ENCODE measurements at regions not wholly inside any gene's neighbourhood (a gene's known extent, or its start where the extent isn't known, plus 50 kb on each side); places are given as distances from the start of the nearest gene placed in this dataset.

DNA sequence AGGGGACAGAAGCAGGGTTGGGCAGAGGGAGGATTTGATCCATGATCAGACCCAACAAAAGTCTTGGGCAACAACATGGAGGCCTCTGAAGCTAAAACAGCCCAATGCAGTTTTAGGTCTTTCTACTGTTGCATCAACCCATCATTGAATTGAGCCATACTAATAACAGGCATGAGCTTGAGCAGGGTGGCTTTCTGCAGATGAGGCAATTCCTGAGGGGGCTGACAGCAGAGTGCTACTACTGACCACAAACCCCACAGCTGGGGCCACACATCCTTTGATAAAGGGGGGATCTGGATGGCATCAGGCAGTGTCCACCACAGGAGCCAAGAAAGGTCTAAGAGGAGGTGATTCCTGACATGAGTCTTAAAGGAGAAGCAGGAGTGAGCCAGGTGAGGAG is 517.0 kb upstream of the PPP2R3A start:
- H2AK5ac ChIP-seq (ENCODE audit: low read length): no peak overlapping the region
- H4K5ac ChIP-seq (ENCODE audit: low read length): no peak overlapping the region
- H3K4me2 ChIP-seq (ENCODE audit: low read length): no peak overlapping the region
- no peak overlapping the region for H3K4me3 ChIP-seq (ENCODE audit: low read length)
- no peak for DNase-seq
- H3K18ac ChIP-seq (ENCODE audit: low read length): no peak overlapping the region
- H4K8ac ChIP-seq (ENCODE audit: low read depth, low read length): no peak overlapping the region
- H3K9ac ChIP-seq (ENCODE audit: low read length): no peak overlapping the region
- H2BK15ac ChIP-seq (replicated peaks; ENCODE audit: low read depth): no peak overlapping the region
- no peak overlapping the region for H2BK5ac ChIP-seq (ENCODE audit: low read length)
- H3K4me1 ChIP-seq (ENCODE audit: control insufficient read depth, low read depth, low read length): peaks cover 2% of the 10 kb centered on the region
- no peak overlapping the region for H3K27ac ChIP-seq (ENCODE audit: low read depth, low read length)
- no peak overlapping the region for H3K4ac ChIP-seq (ENCODE audit: low read depth, low read length)
- no peak overlapping the region for H3K56ac ChIP-seq (ENCODE audit: low read length)
- no peak overlapping the region for H3K23ac ChIP-seq (ENCODE audit: low read length)
- H3K79me1 ChIP-seq (ENCODE audit: low read length): no peaks in the 10 kb centered on the region
- H3K27me3 ChIP-seq (ENCODE audit: insufficient read depth, low read length, poor library complexity): no peaks in the 10 kb centered on the region
- no peak overlapping the region for H2BK120ac ChIP-seq (ENCODE audit: low read depth, low read length)
- no peaks in the 10 kb centered on the region for H3K36me3 ChIP-seq (ENCODE audit: control insufficient read depth, insufficient read depth, low read length)
- no peaks in the 10 kb centered on the region for H3K79me2 ChIP-seq (ENCODE audit: control insufficient read depth, insufficient read depth, low read length)

DNA sequence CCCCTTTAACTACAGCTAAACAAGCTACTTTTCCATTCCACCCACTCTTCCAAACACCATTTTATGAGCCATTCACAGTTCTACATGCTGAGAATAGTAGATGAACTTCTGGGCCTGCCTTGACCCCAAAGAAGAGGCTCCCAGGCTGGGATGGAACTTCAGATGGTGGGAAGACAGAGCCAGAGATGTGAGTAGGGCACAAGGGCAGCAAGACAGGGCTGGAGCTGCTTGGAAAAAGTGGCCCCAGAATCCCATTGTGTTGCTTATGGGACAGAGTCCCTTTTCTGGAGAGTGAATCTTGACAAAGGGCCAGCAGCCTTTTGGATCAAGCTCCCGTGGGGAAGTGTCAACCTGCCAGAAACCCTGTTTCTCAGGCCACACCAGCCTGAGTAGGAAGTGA is 516.5 kb upstream of the PPP2R3A start:
- Histone ChIP-seq H3K4me3 (ENCODE audit: low read length) (no peak overlapping the region), H3K79me2 (ENCODE audit: control insufficient read depth, insufficient read depth, low read length) (no peaks in the 10 kb centered on the region), H2BK5ac (ENCODE audit: low read length) (no peak overlapping the region), H3K4ac (ENCODE audit: low read depth, low read length) (no peak overlapping the region), H2AK5ac (ENCODE audit: low read length) (no peak overlapping the region), H3K36me3 (ENCODE audit: control insufficient read depth, insufficient read depth, low read length) (no peaks in the 10 kb centered on the region), H3K27me3 (ENCODE audit: insufficient read depth, low read length, poor library complexity) (no peaks in the 10 kb centered on the region), H3K4me1 (ENCODE audit: control insufficient read depth, low read depth, low read length) (peaks cover 2% of the 10 kb centered on the region), H3K79me1 (ENCODE audit: low read length) (no peaks in the 10 kb centered on the region), H4K5ac (ENCODE audit: low read length) (no peak overlapping the region), H4K8ac (ENCODE audit: low read depth, low read length) (no peak overlapping the region), H3K27ac (ENCODE audit: low read depth, low read length) (no peak overlapping the region), H2BK15ac (replicated peaks; ENCODE audit: low read depth) (no peak overlapping the region), H3K9ac (ENCODE audit: low read length) (no peak overlapping the region), H3K18ac (ENCODE audit: low read length) (no peak overlapping the region), H3K23ac (ENCODE audit: low read length) (no peak overlapping the region), H3K4me2 (ENCODE audit: low read length) (no peak overlapping the region), H3K56ac (ENCODE audit: low read length) (no peak overlapping the region), H2BK120ac (ENCODE audit: low read depth, low read length) (no peak overlapping the region)
- WGBS (ENCODE audit: extremely low coverage, insufficient coverage, low lambda C conversion rate): no CpG with 5 or more reads among the region's 1 CpG
- no peak for DNase-seq

DNA sequence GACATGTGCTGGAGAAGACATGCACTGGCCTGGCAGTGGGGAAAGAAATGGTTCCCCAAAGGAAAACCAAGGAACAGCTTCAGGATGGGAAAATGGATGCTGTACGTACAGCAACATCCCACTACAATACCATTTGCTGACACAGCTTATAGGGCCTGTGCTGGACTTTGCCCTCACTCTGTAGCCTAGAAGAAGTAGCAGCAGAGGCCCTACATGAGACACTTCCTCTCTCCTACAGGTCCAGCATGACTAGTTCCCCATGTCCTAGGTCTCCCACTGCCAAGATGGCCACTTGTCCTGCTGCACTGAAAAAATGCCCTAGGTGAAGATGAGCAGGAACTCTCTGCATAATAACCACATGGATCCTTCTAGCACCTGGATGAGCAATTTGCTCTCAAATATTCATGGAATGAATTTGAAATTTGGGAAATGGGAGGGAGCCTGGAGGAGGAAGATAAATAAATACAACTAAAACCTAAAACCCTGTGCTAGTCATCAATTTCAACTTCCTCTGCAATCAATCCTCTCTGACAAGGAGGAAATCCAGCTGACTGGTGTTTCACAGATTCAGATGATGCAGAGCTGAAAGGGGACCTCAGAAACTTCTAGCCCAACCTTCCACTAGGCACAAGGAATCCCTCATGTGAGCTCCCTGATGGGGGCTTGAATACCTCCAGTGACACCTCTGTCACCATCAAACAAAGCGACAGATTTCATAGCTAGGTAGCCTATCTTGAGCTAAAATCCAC is 514.3 kb upstream of the PPP2R3A start:
- Histone ChIP-seq H3K27me3 (ENCODE audit: insufficient read depth, low read length, poor library complexity) (no peaks in the 10 kb centered on the region), H3K79me1 (ENCODE audit: low read length) (no peaks in the 10 kb centered on the region), H4K8ac (ENCODE audit: low read depth, low read length) (no peak overlapping the region), H3K9ac (ENCODE audit: low read length) (no peak overlapping the region), H3K23ac (ENCODE audit: low read length) (no peak overlapping the region), H3K4me2 (ENCODE audit: low read length) (no peak overlapping the region), H3K36me3 (ENCODE audit: control insufficient read depth, insufficient read depth, low read length) (no peaks in the 10 kb centered on the region), H4K5ac (ENCODE audit: low read length) (no peak overlapping the region), H3K27ac (ENCODE audit: low read depth, low read length) (no peak overlapping the region), H2BK15ac (replicated peaks; ENCODE audit: low read depth) (no peak overlapping the region), H3K4ac (ENCODE audit: low read depth, low read length) (no peak overlapping the region), H2BK120ac (ENCODE audit: low read depth, low read length) (no peak overlapping the region), H3K4me3 (ENCODE audit: low read length) (no peak overlapping the region), H3K18ac (ENCODE audit: low read length) (no peak overlapping the region), H3K56ac (ENCODE audit: low read length) (no peak overlapping the region), H2AK5ac (ENCODE audit: low read length) (no peak overlapping the region), H3K4me1 (ENCODE audit: control insufficient read depth, low read depth, low read length) (peaks cover 2% of the 10 kb centered on the region), H2BK5ac (ENCODE audit: low read length) (no peak overlapping the region), H3K79me2 (ENCODE audit: control insufficient read depth, insufficient read depth, low read length) (no peaks in the 10 kb centered on the region)
- no peak for DNase-seq
- WGBS (ENCODE audit: extremely low coverage, insufficient coverage, low lambda C conversion rate): no CpG with 5 or more reads among the region's 2 CpGs

DNA sequence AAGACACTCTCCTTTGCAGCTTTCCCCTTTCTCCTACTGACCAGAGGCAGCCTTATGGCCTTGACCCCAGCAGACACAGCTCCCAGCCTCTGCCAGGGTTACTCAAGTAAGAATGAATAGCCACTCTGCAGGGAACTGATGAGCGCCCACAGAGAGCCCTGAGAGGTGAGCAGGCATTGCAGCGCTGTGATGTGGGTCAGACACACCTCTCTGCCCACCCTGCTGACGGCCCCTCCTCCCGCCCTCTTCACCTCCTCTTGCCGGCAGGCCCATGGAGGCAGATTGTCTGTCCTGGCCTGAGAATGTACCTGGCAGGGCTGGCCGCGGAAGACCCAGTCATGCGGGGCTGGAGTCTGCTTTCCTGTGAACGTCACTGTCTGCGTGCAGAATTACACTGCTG is 512.6 kb upstream of the PPP2R3A start:
- Histone ChIP-seq H3K4ac (ENCODE audit: low read depth, low read length) (no peak overlapping the region), H3K27ac (ENCODE audit: low read depth, low read length) (no peak overlapping the region), H3K4me2 (ENCODE audit: low read length) (no peak overlapping the region), H3K4me1 (ENCODE audit: control insufficient read depth, low read depth, low read length) (peaks cover 2% of the 10 kb centered on the region), H3K56ac (ENCODE audit: low read length) (no peak overlapping the region), H2AK5ac (ENCODE audit: low read length) (no peak overlapping the region), H3K79me1 (ENCODE audit: low read length) (no peaks in the 10 kb centered on the region), H3K18ac (ENCODE audit: low read length) (no peak overlapping the region), H3K4me3 (ENCODE audit: low read length) (no peak overlapping the region), H2BK5ac (ENCODE audit: low read length) (no peak overlapping the region), H4K8ac (ENCODE audit: low read depth, low read length) (no peak overlapping the region), H3K36me3 (ENCODE audit: control insufficient read depth, insufficient read depth, low read length) (no peaks in the 10 kb centered on the region), H3K79me2 (ENCODE audit: control insufficient read depth, insufficient read depth, low read length) (no peaks in the 10 kb centered on the region), H2BK120ac (ENCODE audit: low read depth, low read length) (no peak overlapping the region), H3K9ac (ENCODE audit: low read length) (no peak overlapping the region), H2BK15ac (replicated peaks; ENCODE audit: low read depth) (no peak overlapping the region), H4K5ac (ENCODE audit: low read length) (no peak overlapping the region), H3K23ac (ENCODE audit: low read length) (no peak overlapping the region), H3K27me3 (ENCODE audit: insufficient read depth, low read length, poor library complexity) (no peaks in the 10 kb centered on the region)
- no peak for DNase-seq
- WGBS (ENCODE audit: extremely low coverage, insufficient coverage, low lambda C conversion rate): no CpG with 5 or more reads among the region's 10 CpGs

DNA sequence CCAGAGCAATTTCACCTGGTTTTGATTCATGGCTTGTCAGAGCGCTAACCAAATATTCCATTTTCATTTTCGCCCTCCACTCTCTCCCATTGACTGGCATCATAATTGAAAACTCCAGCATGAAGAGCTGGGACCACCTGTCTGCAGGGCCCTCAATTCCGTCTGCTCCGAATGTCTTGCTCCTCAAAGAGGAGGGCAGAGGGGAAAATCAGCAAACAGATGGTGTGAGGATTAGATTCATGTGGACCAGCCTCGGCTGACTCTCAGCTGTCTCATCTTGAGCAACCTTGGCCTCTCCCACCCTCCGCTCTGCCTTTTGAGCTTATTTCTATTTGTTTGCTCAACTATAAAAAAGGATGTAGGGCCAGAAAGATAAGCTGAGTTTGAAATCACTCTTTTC is 512.2 kb upstream of the PPP2R3A start:
- Histone ChIP-seq H3K23ac (ENCODE audit: low read length) (no peak overlapping the region), H2BK5ac (ENCODE audit: low read length) (no peak overlapping the region), H3K27ac (ENCODE audit: low read depth, low read length) (no peak overlapping the region), H4K8ac (ENCODE audit: low read depth, low read length) (no peak overlapping the region), H2BK15ac (replicated peaks; ENCODE audit: low read depth) (no peak overlapping the region), H3K4me3 (ENCODE audit: low read length) (no peak overlapping the region), H3K4me2 (ENCODE audit: low read length) (no peak overlapping the region), H3K18ac (ENCODE audit: low read length) (no peak overlapping the region), H2AK5ac (ENCODE audit: low read length) (no peak overlapping the region), H3K4me1 (ENCODE audit: control insufficient read depth, low read depth, low read length) (peaks cover 2% of the 10 kb centered on the region), H3K27me3 (ENCODE audit: insufficient read depth, low read length, poor library complexity) (no peaks in the 10 kb centered on the region), H3K56ac (ENCODE audit: low read length) (no peak overlapping the region), H3K9ac (ENCODE audit: low read length) (no peak overlapping the region), H3K79me2 (ENCODE audit: control insufficient read depth, insufficient read depth, low read length) (no peaks in the 10 kb centered on the region), H3K4ac (ENCODE audit: low read depth, low read length) (no peak overlapping the region), H3K36me3 (ENCODE audit: control insufficient read depth, insufficient read depth, low read length) (no peaks in the 10 kb centered on the region), H4K5ac (ENCODE audit: low read length) (no peak overlapping the region), H3K79me1 (ENCODE audit: low read length) (no peaks in the 10 kb centered on the region), H2BK120ac (ENCODE audit: low read depth, low read length) (no peak overlapping the region)
- WGBS (ENCODE audit: extremely low coverage, insufficient coverage, low lambda C conversion rate): no CpG with 5 or more reads among the region's 6 CpGs
- DNase-seq: no peak

DNA sequence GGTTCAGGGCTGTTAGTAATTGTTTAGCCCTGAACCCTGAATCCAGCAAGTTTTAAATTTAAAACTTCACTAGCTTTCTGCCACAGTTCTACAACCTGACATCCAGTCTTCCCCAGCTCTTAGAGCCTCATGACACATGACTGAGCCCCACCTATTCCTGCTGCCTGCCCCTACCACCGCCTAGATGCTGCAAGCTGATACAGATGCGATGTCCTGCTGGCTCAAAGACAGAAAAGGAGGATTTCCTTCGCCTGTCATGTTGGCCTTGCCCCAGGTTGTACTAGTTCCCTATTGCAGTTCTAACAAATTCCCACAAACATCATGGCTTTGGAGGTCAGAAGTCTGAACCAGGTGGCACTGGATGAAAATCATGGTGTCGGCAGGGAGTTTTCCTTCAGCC is 510.6 kb upstream of the PPP2R3A start:
- Histone ChIP-seq H3K27me3 (ENCODE audit: insufficient read depth, low read length, poor library complexity) (no peaks in the 10 kb centered on the region), H3K4me3 (ENCODE audit: low read length) (no peak overlapping the region), H2BK5ac (ENCODE audit: low read length) (no peak overlapping the region), H4K5ac (ENCODE audit: low read length) (no peak overlapping the region), H3K4ac (ENCODE audit: low read depth, low read length) (no peak overlapping the region), H3K18ac (ENCODE audit: low read length) (no peak overlapping the region), H3K23ac (ENCODE audit: low read length) (no peak overlapping the region), H3K79me2 (ENCODE audit: control insufficient read depth, insufficient read depth, low read length) (no peaks in the 10 kb centered on the region), H3K79me1 (ENCODE audit: low read length) (no peaks in the 10 kb centered on the region), H4K8ac (ENCODE audit: low read depth, low read length) (no peak overlapping the region), H3K4me2 (ENCODE audit: low read length) (no peak overlapping the region), H2AK5ac (ENCODE audit: low read length) (no peak overlapping the region), H3K4me1 (ENCODE audit: control insufficient read depth, low read depth, low read length) (peaks cover 2% of the 10 kb centered on the region), H2BK15ac (replicated peaks; ENCODE audit: low read depth) (no peak overlapping the region), H3K56ac (ENCODE audit: low read length) (no peak overlapping the region), H3K36me3 (ENCODE audit: control insufficient read depth, insufficient read depth, low read length) (no peaks in the 10 kb centered on the region), H2BK120ac (ENCODE audit: low read depth, low read length) (no peak overlapping the region), H3K9ac (ENCODE audit: low read length) (no peak overlapping the region), H3K27ac (ENCODE audit: low read depth, low read length) (no peak overlapping the region)
- no peak for DNase-seq
- WGBS (ENCODE audit: extremely low coverage, insufficient coverage, low lambda C conversion rate): no CpG with 5 or more reads among the region's 4 CpGs

Measured in mesendoderm (in vitro differentiated cells).